ENCODE measurements at regions not wholly inside any gene's neighbourhood (a gene's known extent, or its start where the extent isn't known, plus 50 kb on each side); places are given as distances from the start of the nearest gene placed in this dataset.

DNA sequence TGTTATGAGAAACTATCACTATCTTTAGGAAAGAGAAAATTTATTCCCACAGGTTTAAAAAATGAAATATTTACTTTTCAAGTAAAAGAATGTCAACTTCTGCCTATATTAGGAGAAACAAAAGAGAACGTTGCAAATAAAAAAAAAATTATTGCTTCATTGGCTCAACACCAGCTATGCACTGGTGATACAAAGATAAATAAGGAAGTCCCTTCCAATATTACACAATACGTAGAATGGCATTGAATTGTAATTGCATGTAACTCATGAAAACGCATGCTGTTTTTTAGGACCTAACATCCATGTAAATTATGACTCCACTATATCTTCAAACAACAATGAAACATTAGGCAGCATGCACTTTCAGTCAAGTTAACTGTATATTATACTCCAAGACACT, 56.4 kb upstream of the RERGL start:
- no peak for TF ChIP-seq CTCF (optimal IDR thresholded peaks at IDR 0.05 in 1 of 3, IDR thresholded peaks at IDR 0.05 in 1 of 3, conservative IDR thresholded peaks at IDR 0.05 in 1 of 3; ENCODE audit: extremely low read depth in 1 of 3, insufficient read depth in 2 of 3, low read length in 3 of 3)
- TF ChIP-seq EZH2 (IDR thresholded peaks at IDR 0.05; ENCODE audit: low read length) = no peak
- Histone ChIP-seq H2AFZ (ENCODE audit: control insufficient read depth, low read length) (no peak overlapping the region), H3K9me3 (ENCODE audit: control insufficient read depth, low read depth, low read length) (no peaks in the 10 kb centered on the region), H3K9ac (ENCODE audit: control insufficient read depth, extremely low read depth, insufficient read depth, low read length) (no peak overlapping the region), H3K4me2 (ENCODE audit: control insufficient read depth, extremely low read depth, insufficient read depth, low read depth, low read length) (no peak overlapping the region), H3K4me3 (ENCODE audit: control insufficient read depth in 2 of 3, extremely low read depth in 1 of 3, insufficient read depth in 2 of 3, low read depth in 1 of 3, low read length in 3 of 3) (no peak overlapping the region), H3K79me2 (ENCODE audit: control insufficient read depth, insufficient read depth, low read length) (no peaks in the 10 kb centered on the region), H3K27ac (ENCODE audit: control insufficient read depth, insufficient read depth, low read length) (no peak overlapping the region), H3K9me1 (ENCODE audit: control insufficient read depth, extremely low read depth, insufficient read depth, low read length) (no peaks in the 10 kb centered on the region), H4K20me1 (ENCODE audit: control insufficient read depth, extremely low read depth, insufficient read depth, low read length) (no peaks in the 10 kb centered on the region), H3K4me1 (ENCODE audit: control insufficient read depth, extremely low read depth, insufficient read depth, low read length) (peaks cover 5% of the 10 kb centered on the region), H3K27me3 (ENCODE audit: control insufficient read depth, extremely low read depth, insufficient read depth, low read length) (no peaks in the 10 kb centered on the region), H3K36me3 (ENCODE audit: control insufficient read depth in 2 of 2, extremely low read depth in 1 of 2, insufficient read depth in 2 of 2, low read length in 2 of 2) (no peaks in the 10 kb centered on the region)
- no peak for DNase-seq (ENCODE audit: low read depth, low spot score)
- FAIRE-seq = no peak
- dilution Hi-C loops (cut with MboI; ENCODE audit: extremely low pct_ligation_motif_present, low sequenced_read_pairs) = no loop called here

- Histone ChIP-seq H3K4me3 (ENCODE audit: control insufficient read depth in 2 of 3, extremely low read depth in 1 of 3, insufficient read depth in 2 of 3, low read depth in 1 of 3, low read length in 3 of 3) (no peak overlapping the region), H4K20me1 (ENCODE audit: control insufficient read depth, extremely low read depth, insufficient read depth, low read length) (no peaks in the 10 kb centered on the region), H3K9ac (ENCODE audit: control insufficient read depth, extremely low read depth, insufficient read depth, low read length) (no peak overlapping the region), H3K27ac (ENCODE audit: control insufficient read depth, insufficient read depth, low read length) (no peak overlapping the region), H2AFZ (ENCODE audit: control insufficient read depth, low read length) (no peak overlapping the region), H3K4me2 (ENCODE audit: control insufficient read depth, extremely low read depth, insufficient read depth, low read depth, low read length) (no peak overlapping the region), H3K27me3 (ENCODE audit: control insufficient read depth, extremely low read depth, insufficient read depth, low read length) (no peaks in the 10 kb centered on the region), H3K36me3 (ENCODE audit: control insufficient read depth in 2 of 2, extremely low read depth in 1 of 2, insufficient read depth in 2 of 2, low read length in 2 of 2) (no peaks in the 10 kb centered on the region), H3K4me1 (ENCODE audit: control insufficient read depth, extremely low read depth, insufficient read depth, low read length) (peaks cover 6% of the 10 kb centered on the region), H3K9me3 (ENCODE audit: control insufficient read depth, low read depth, low read length) (no peaks in the 10 kb centered on the region), H3K9me1 (ENCODE audit: control insufficient read depth, extremely low read depth, insufficient read depth, low read length) (no peaks in the 10 kb centered on the region), H3K79me2 (ENCODE audit: control insufficient read depth, insufficient read depth, low read length) (no peaks in the 10 kb centered on the region)
- dilution Hi-C loops (cut with MboI; ENCODE audit: extremely low pct_ligation_motif_present, low sequenced_read_pairs) = no loop called here
- DNase-seq (ENCODE audit: low read depth, low spot score) = no peak
- no peak for FAIRE-seq
- TF ChIP-seq EZH2 (IDR thresholded peaks at IDR 0.05; ENCODE audit: low read length) = no peak
- TF ChIP-seq CTCF (optimal IDR thresholded peaks at IDR 0.05 in 1 of 3, IDR thresholded peaks at IDR 0.05 in 1 of 3, conservative IDR thresholded peaks at IDR 0.05 in 1 of 3; ENCODE audit: extremely low read depth in 1 of 3, insufficient read depth in 2 of 3, low read length in 3 of 3) = no peak
Measured at GRCh38 chr12:18145924-18146323, 55.9 kb upstream of the RERGL start.

Data from keratinocyte (primary cell).